SK-N-MC (cell line): ENCODE measurements at regions not wholly inside any gene's neighbourhood (a gene's known extent, or its start where the extent isn't known, plus 50 kb on each side); places are given as distances from the start of the nearest gene placed in this dataset.

Experiments used
- EZH2 ChIP-seq: fragments of 200-600 bp; sonication (generic); IDR thresholded peaks from one replicate; pipeline ENCODE4 v1.6.1; 2017; ENCODE audit warnings: antibody characterized with exemption
- POLR2AphosphoS5 ChIP-seq: IDR thresholded peaks from 2 replicates; pipeline ENCODE4 v1.6.1; 2012; ENCODE audit warnings: mild to moderate bottlenecking, low read depth, low read length, borderline replicate concordance

DNA sequence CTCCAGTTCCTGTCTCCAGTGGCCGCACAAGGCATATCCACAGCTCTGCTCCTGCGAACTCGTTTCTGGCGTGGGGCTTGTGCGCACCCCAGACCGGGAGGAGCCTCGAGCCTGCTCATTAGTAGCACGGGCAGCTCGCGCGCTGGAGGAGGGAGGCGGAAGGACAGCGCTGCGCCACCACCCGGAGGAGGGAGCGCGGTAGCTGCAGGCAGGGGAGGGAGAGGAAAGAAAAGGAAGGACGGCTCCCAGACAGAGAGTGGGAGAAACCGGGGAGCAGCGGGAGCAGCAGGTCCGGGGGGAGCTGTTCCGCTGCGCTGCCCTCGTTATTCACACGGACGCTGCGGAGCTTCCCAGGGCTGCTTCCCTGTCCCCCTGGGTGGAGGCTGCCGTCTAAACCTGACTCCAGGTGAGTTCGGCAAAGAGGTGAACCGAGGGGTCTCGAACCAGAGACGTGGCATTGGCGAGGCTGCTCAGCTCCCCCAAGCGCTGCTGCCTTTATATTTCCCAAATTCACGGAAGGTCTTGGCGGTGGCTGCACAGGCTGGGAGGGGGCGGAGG lies 121.3 kb upstream of the ZNF717 start:
- TF ChIP-seq POLR2AphosphoS5 (no peak), EZH2 (no peak)
